ENCODE measurements at regions not wholly inside any gene's neighbourhood (a gene's known extent, or its start where the extent isn't known, plus 50 kb on each side); places are given as distances from the start of the nearest gene placed in this dataset.
A peak's percentile ranks its signal among the peaks of the same experiment; 100 is the strongest.
"Not testable (repeated sequence)": the region's sequence is repeated elsewhere in the genome, so short reads cannot be mapped to it uniquely, and the experiment has no call there.

- Mint-ChIP-seq H3K9me3 (ENCODE audit: insufficient read depth) (no peaks in the 10 kb centered on the region), H3K4me1 (ENCODE audit: low read depth) (peaks cover 14% of the 10 kb centered on the region), H3K4me3 (no peak overlapping the region), H3K36me3 (ENCODE audit: low read depth) (peaks cover 1% of the 10 kb centered on the region), H3K27ac (no peak overlapping the region), H3K27me3 (ENCODE audit: low read depth) (peaks cover 8% of the 10 kb centered on the region)
- ChIA-PET CTCF (interaction anchor here (0.9 kb wide), 1 partner anchor 57 kb away, joined by 3 read pairs; no protein-coding TSS in a partner anchor), POLR2A (no interaction called here)
- DNase-seq (no peak), ATAC-seq (no peak)
Measured at GRCh38 chr9:89676281-89676680, 71.5 kb downstream of the GADD45G start.

GRCh38 chr9:89677702-89678395, 73.0 kb downstream of the GADD45G start:
- Mint-ChIP-seq H3K4me3 (no peak overlapping the region), H3K4me1 (ENCODE audit: low read depth) (peaks cover 17% of the 10 kb centered on the region), H3K27ac (peak overlapping the region; percentile 3), H3K36me3 (ENCODE audit: low read depth) (no peaks in the 10 kb centered on the region), H3K9me3 (ENCODE audit: insufficient read depth) (no peaks in the 10 kb centered on the region), H3K27me3 (ENCODE audit: low read depth) (peaks cover 1% of the 10 kb centered on the region)
- no peak for DNase-seq
- no peak for ATAC-seq
- CTCF ChIA-PET, result interaction anchor here (1.2 kb wide), 1 partner anchor 80 kb away, joined by 3 read pairs; no protein-coding TSS in a partner anchor
- POLR2A ChIA-PET, result no interaction called here

- Mint-ChIP-seq H3K9me3 (ENCODE audit: insufficient read depth) (no peaks in the 10 kb centered on the region), H3K4me3 (no peak overlapping the region), H3K27me3 (ENCODE audit: low read depth) (no peaks in the 10 kb centered on the region), H3K36me3 (ENCODE audit: low read depth) (no peaks in the 10 kb centered on the region), H3K27ac (no peak overlapping the region), H3K4me1 (ENCODE audit: low read depth) (peaks cover 17% of the 10 kb centered on the region)
- no peak for ATAC-seq
- POLR2A ChIA-PET, result no interaction called here
- DNase-seq, result no peak
- CTCF ChIA-PET, result interaction anchor here (1.2 kb wide), 1 partner anchor 81 kb away, joined by 3 read pairs; no protein-coding TSS in a partner anchor
Measured at GRCh38 chr9:89678396-89679015, 73.7 kb downstream of the GADD45G start.

- DNase-seq, result no peak
- Mint-ChIP-seq H3K36me3 (ENCODE audit: low read depth) (no peaks in the 10 kb centered on the region), H3K4me3 (no peak overlapping the region), H3K9me3 (ENCODE audit: insufficient read depth) (no peaks in the 10 kb centered on the region), H3K4me1 (ENCODE audit: low read depth) (peaks cover 17% of the 10 kb centered on the region), H3K27me3 (ENCODE audit: low read depth) (no peaks in the 10 kb centered on the region), H3K27ac (no peak overlapping the region)
- no peak for ATAC-seq
- ChIA-PET CTCF (no interaction called here), POLR2A (no interaction called here)
Measured at GRCh38 chr9:89679016-89679415, 74.2 kb downstream of the GADD45G start.

GRCh38 chr9:89679581-89679980, 74.8 kb downstream of the GADD45G start:
- Mint-ChIP-seq H3K36me3 (ENCODE audit: low read depth) (no peaks in the 10 kb centered on the region), H3K4me1 (ENCODE audit: low read depth) (peaks cover 17% of the 10 kb centered on the region), H3K9me3 (ENCODE audit: insufficient read depth) (no peaks in the 10 kb centered on the region), H3K27ac (peak overlapping the region; percentile 35), H3K4me3 (no peak overlapping the region), H3K27me3 (ENCODE audit: low read depth) (no peaks in the 10 kb centered on the region)
- no peak for DNase-seq
- no peak for ATAC-seq
- POLR2A ChIA-PET, result no interaction called here
- CTCF ChIA-PET, result no interaction called here

- CTCF ChIA-PET, result interaction anchor here (0.8 to 1.4 kb wide), 2 partner anchors 30 to 63 kb away, joined by 4 to 5 read pairs; no protein-coding TSS in a partner anchor
- ATAC-seq, result peak; percentile 47
- H3K27me3 Mint-ChIP-seq (ENCODE audit: low read depth), result no peaks in the 10 kb centered on the region
Measured at GRCh38 chr9:89680547-89681467, 76.0 kb downstream of the GADD45G start.

GRCh38 chr9:89681468-89681859, 76.7 kb downstream of the GADD45G start:
- CTCF ChIA-PET, result interaction anchor here (0.8 kb wide), 1 partner anchor 29 kb away, joined by 4 read pairs; no protein-coding TSS in a partner anchor
- H3K27me3 Mint-ChIP-seq (ENCODE audit: low read depth); H3K36me3 Mint-ChIP-seq (ENCODE audit: low read depth); POLR2A ChIA-PET; DNase-seq; H3K27ac Mint-ChIP-seq; H3K4me3 Mint-ChIP-seq; ATAC-seq; H3K9me3 Mint-ChIP-seq (ENCODE audit: insufficient read depth): not testable (repeated sequence)
- H3K4me1 Mint-ChIP-seq (ENCODE audit: low read depth), result peaks cover 22% of the 10 kb centered on the region

More at GRCh38 chr9:89680547-89681467, 76.0 kb downstream of the GADD45G start:
- Mint-ChIP-seq H3K4me1 (ENCODE audit: low read depth) (peaks cover 17% of the 10 kb centered on the region), H3K9me3 (ENCODE audit: insufficient read depth) (no peaks in the 10 kb centered on the region), H3K4me3 (no peak overlapping the region), H3K36me3 (ENCODE audit: low read depth) (no peaks in the 10 kb centered on the region), H3K27ac (peak overlapping the region; percentile 51)
- no peak for DNase-seq
- POLR2A ChIA-PET, result no interaction called here

- ATAC-seq, result no peak
- no peak overlapping the region for H3K27ac Mint-ChIP-seq
- CTCF ChIA-PET, result no interaction called here
Measured at GRCh38 chr9:89683626-89684025, 78.8 kb downstream of the GADD45G start.

GRCh38 chr9:89684218-89684617, 79.4 kb downstream of the GADD45G start:
- DNase-seq, result no peak
- Mint-ChIP-seq H3K27me3 (ENCODE audit: low read depth) (peaks cover 7% of the 10 kb centered on the region), H3K4me3 (no peak overlapping the region), H3K9me3 (ENCODE audit: insufficient read depth) (no peaks in the 10 kb centered on the region), H3K4me1 (ENCODE audit: low read depth) (peaks cover 16% of the 10 kb centered on the region), H3K36me3 (ENCODE audit: low read depth) (no peaks in the 10 kb centered on the region), H3K27ac (no peak overlapping the region)
- ChIA-PET CTCF (no interaction called here), POLR2A (no interaction called here)
- no peak for ATAC-seq

More at GRCh38 chr9:89683626-89684025, 78.8 kb downstream of the GADD45G start:
- no peaks in the 10 kb centered on the region for H3K36me3 Mint-ChIP-seq (ENCODE audit: low read depth)
- POLR2A ChIA-PET, result no interaction called here
- peaks cover 16% of the 10 kb centered on the region for H3K4me1 Mint-ChIP-seq (ENCODE audit: low read depth)
- no peak for DNase-seq
- no peaks in the 10 kb centered on the region for H3K9me3 Mint-ChIP-seq (ENCODE audit: insufficient read depth)
- peaks cover 5% of the 10 kb centered on the region for H3K27me3 Mint-ChIP-seq (ENCODE audit: low read depth)
- no peak overlapping the region for H3K4me3 Mint-ChIP-seq

GRCh38 chr9:89684912-89685636, 80.3 kb downstream of the GADD45G start:
- H3K36me3 Mint-ChIP-seq (ENCODE audit: low read depth), result no peaks in the 10 kb centered on the region
- ATAC-seq (no peak), DNase-seq (no peak)
- H3K27ac Mint-ChIP-seq, result no peak overlapping the region
- H3K27me3 Mint-ChIP-seq (ENCODE audit: low read depth), result peaks cover 7% of the 10 kb centered on the region
- peaks cover 17% of the 10 kb centered on the region for H3K4me1 Mint-ChIP-seq (ENCODE audit: low read depth)
- no peaks in the 10 kb centered on the region for H3K9me3 Mint-ChIP-seq (ENCODE audit: insufficient read depth)
- CTCF ChIA-PET, result no interaction called here
- POLR2A ChIA-PET, result no interaction called here
- H3K4me3 Mint-ChIP-seq, result no peak overlapping the region

GRCh38 chr9:89685698-89686097, 80.9 kb downstream of the GADD45G start:
- POLR2A ChIA-PET, result interaction anchor here (0.8 kb wide), 1 partner anchor 12 kb away, joined by 3 read pairs; no protein-coding TSS in a partner anchor
- no peak overlapping the region for H3K27ac Mint-ChIP-seq
- CTCF ChIA-PET, result no interaction called here
- peaks cover 7% of the 10 kb centered on the region for H3K27me3 Mint-ChIP-seq (ENCODE audit: low read depth)
- H3K36me3 Mint-ChIP-seq (ENCODE audit: low read depth), result no peaks in the 10 kb centered on the region
- no peak overlapping the region for H3K4me3 Mint-ChIP-seq
- no peaks in the 10 kb centered on the region for H3K9me3 Mint-ChIP-seq (ENCODE audit: insufficient read depth)
- no peak for DNase-seq
- peaks cover 19% of the 10 kb centered on the region for H3K4me1 Mint-ChIP-seq (ENCODE audit: low read depth)
- ATAC-seq, result no peak

Measured in activated CD8-positive, alpha-beta T cell treated with anti-CD3 and anti-CD28 coated beads, Interleukin-2, amount 10 ng/mL, durations not matched to agents 7 days and 5 days (primary cell).